SIG-M5 (cell line): ENCODE measurements at regions not wholly inside any gene's neighbourhood (a gene's known extent, or its start where the extent isn't known, plus 50 kb on each side); places are given as distances from the start of the nearest gene placed in this dataset.
"Not testable (repeated sequence)": the region's sequence is repeated elsewhere in the genome, so short reads cannot be mapped to it uniquely, and the experiment has no call there.

ENCODE experiments used
- DNase-seq: peaks from one replicate; lab custom pipeline; 2025; lab: John Stamatoyannopoulos, UW

GRCh38 chr5:108451269-108451668 lies 69.4 kb upstream of the FBXL17 start:
- DNase-seq: no peak

- DNase-seq: not testable (repeated sequence)
Measured at GRCh38 chr5:108444130-108444529, 62.2 kb upstream of the FBXL17 start.

GRCh38 chr5:108442063-108442651 lies 60.3 kb upstream of the FBXL17 start:
- not testable (repeated sequence) for DNase-seq

GRCh38 chr5:108437425-108437824 lies 55.5 kb upstream of the FBXL17 start:
- DNase-seq: no peak

GRCh38 chr5:108436696-108437095 lies 54.8 kb upstream of the FBXL17 start:
- DNase-seq: no peak

GRCh38 chr5:108433600-108433999 lies 51.7 kb upstream of the FBXL17 start:
- no peak for DNase-seq

GRCh38 chr5:108432024-108432423 lies 50.1 kb upstream of the FBXL17 start:
- DNase-seq: no peak
